ENCODE measurements at regions not wholly inside any gene's neighbourhood (a gene's known extent, or its start where the extent isn't known, plus 50 kb on each side); places are given as distances from the start of the nearest gene placed in this dataset.

DNA sequence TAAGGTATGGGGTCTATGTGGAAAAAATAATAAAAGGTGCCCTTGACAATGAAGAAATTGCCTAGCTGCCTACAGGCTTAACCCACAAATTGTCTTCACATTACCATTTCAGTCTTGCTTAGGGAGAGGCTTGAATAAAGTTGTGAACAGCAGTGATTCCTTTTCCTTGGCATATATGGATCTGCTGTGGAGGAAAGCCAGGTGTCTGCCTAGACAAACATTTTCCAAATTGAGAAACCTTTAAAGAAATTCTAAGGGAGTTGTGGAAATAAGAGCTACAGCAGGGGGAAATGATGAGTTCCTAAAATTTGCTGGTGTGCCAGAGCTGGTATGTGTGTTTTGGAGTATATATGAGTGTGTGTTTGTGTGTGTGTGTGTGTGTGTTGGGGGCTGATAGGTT, 452.1 kb downstream of the NTRK3 start (continued):
- TF ChIP-seq, protein P1, sequence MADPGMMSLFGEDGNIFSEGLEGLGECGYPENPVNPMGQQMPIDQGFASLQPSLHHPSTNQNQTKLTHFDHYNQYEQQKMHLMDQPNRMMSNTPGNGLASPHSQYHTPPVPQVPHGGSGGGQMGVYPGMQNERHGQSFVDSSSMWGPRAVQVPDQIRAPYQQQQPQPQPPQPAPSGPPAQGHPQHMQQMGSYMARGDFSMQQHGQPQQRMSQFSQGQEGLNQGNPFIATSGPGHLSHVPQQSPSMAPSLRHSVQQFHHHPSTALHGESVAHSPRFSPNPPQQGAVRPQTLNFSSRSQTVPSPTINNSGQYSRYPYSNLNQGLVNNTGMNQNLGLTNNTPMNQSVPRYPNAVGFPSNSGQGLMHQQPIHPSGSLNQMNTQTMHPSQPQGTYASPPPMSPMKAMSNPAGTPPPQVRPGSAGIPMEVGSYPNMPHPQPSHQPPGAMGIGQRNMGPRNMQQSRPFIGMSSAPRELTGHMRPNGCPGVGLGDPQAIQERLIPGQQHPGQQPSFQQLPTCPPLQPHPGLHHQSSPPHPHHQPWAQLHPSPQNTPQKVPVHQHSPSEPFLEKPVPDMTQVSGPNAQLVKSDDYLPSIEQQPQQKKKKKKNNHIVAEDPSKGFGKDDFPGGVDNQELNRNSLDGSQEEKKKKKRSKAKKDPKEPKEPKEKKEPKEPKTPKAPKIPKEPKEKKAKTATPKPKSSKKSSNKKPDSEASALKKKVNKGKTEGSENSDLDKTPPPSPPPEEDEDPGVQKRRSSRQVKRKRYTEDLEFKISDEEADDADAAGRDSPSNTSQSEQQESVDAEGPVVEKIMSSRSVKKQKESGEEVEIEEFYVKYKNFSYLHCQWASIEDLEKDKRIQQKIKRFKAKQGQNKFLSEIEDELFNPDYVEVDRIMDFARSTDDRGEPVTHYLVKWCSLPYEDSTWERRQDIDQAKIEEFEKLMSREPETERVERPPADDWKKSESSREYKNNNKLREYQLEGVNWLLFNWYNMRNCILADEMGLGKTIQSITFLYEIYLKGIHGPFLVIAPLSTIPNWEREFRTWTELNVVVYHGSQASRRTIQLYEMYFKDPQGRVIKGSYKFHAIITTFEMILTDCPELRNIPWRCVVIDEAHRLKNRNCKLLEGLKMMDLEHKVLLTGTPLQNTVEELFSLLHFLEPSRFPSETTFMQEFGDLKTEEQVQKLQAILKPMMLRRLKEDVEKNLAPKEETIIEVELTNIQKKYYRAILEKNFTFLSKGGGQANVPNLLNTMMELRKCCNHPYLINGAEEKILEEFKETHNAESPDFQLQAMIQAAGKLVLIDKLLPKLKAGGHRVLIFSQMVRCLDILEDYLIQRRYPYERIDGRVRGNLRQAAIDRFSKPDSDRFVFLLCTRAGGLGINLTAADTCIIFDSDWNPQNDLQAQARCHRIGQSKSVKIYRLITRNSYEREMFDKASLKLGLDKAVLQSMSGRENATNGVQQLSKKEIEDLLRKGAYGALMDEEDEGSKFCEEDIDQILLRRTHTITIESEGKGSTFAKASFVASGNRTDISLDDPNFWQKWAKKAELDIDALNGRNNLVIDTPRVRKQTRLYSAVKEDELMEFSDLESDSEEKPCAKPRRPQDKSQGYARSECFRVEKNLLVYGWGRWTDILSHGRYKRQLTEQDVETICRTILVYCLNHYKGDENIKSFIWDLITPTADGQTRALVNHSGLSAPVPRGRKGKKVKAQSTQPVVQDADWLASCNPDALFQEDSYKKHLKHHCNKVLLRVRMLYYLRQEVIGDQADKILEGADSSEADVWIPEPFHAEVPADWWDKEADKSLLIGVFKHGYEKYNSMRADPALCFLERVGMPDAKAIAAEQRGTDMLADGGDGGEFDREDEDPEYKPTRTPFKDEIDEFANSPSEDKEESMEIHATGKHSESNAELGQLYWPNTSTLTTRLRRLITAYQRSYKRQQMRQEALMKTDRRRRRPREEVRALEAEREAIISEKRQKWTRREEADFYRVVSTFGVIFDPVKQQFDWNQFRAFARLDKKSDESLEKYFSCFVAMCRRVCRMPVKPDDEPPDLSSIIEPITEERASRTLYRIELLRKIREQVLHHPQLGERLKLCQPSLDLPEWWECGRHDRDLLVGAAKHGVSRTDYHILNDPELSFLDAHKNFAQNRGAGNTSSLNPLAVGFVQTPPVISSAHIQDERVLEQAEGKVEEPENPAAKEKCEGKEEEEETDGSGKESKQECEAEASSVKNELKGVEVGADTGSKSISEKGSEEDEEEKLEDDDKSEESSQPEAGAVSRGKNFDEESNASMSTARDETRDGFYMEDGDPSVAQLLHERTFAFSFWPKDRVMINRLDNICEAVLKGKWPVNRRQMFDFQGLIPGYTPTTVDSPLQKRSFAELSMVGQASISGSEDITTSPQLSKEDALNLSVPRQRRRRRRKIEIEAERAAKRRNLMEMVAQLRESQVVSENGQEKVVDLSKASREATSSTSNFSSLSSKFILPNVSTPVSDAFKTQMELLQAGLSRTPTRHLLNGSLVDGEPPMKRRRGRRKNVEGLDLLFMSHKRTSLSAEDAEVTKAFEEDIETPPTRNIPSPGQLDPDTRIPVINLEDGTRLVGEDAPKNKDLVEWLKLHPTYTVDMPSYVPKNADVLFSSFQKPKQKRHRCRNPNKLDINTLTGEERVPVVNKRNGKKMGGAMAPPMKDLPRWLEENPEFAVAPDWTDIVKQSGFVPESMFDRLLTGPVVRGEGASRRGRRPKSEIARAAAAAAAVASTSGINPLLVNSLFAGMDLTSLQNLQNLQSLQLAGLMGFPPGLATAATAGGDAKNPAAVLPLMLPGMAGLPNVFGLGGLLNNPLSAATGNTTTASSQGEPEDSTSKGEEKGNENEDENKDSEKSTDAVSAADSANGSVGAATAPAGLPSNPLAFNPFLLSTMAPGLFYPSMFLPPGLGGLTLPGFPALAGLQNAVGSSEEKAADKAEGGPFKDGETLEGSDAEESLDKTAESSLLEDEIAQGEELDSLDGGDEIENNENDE (IDR thresholded peaks at IDR 0.05; ENCODE audit: insufficient replicate concordance, low read length) = no peak
- TF ChIP-seq GABPA (IDR thresholded peaks at IDR 0.05; ENCODE audit: borderline replicate concordance, insufficient read depth, low read length) (no peak), CHD1 (IDR thresholded peaks at IDR 0.05; ENCODE audit: low read depth, low read length) (no peak), RNF2 (IDR thresholded peaks at IDR 0.05; ENCODE audit: borderline replicate concordance, low read depth, low read length, missing control alignments, poor library complexity, severe bottlenecking) (no peak), BCL11A (IDR thresholded peaks at IDR 0.05; ENCODE audit: low read depth in 2 of 2, low read length in 2 of 2) (no peak), NANOG (IDR thresholded peaks at IDR 0.05; ENCODE audit: insufficient read depth, low read depth, low read length, poor library complexity, severe bottlenecking) (no peak), SIRT6 (IDR thresholded peaks at IDR 0.05; ENCODE audit: low read length) (no peak)
- TF ChIP-seq, protein P2, sequence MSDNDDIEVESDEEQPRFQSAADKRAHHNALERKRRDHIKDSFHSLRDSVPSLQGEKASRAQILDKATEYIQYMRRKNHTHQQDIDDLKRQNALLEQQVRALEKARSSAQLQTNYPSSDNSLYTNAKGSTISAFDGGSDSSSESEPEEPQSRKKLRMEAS (IDR thresholded peaks at IDR 0.05) = no peak
- TF ChIP-seq, protein P3, sequence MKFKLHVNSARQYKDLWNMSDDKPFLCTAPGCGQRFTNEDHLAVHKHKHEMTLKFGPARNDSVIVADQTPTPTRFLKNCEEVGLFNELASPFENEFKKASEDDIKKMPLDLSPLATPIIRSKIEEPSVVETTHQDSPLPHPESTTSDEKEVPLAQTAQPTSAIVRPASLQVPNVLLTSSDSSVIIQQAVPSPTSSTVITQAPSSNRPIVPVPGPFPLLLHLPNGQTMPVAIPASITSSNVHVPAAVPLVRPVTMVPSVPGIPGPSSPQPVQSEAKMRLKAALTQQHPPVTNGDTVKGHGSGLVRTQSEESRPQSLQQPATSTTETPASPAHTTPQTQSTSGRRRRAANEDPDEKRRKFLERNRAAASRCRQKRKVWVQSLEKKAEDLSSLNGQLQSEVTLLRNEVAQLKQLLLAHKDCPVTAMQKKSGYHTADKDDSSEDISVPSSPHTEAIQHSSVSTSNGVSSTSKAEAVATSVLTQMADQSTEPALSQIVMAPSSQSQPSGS (IDR thresholded peaks at IDR 0.05; ENCODE audit: low read length) = no peak
